CD4-positive, alpha-beta T cell treated with Interleukin-15 for 1 hour (primary cell): ENCODE measurements at regions not wholly inside any gene's neighbourhood (a gene's known extent, or its start where the extent isn't known, plus 50 kb on each side); places are given as distances from the start of the nearest gene placed in this dataset.
"Not testable (repeated sequence)": the region's sequence is repeated elsewhere in the genome, so short reads cannot be mapped to it uniquely, and the experiment has no call there.

ENCODE experiments used
- DNase-seq: peaks from one replicate; pipeline ENCODE4 v3.0.0-alpha.2; 2020

GRCh38 chr20:1825507-1825906, 69.7 kb upstream of the SIRPA start:
- DNase-seq: no peak

GRCh38 chr20:1824834-1825233, 70.4 kb upstream of the SIRPA start:
- no peak for DNase-seq

DNA sequence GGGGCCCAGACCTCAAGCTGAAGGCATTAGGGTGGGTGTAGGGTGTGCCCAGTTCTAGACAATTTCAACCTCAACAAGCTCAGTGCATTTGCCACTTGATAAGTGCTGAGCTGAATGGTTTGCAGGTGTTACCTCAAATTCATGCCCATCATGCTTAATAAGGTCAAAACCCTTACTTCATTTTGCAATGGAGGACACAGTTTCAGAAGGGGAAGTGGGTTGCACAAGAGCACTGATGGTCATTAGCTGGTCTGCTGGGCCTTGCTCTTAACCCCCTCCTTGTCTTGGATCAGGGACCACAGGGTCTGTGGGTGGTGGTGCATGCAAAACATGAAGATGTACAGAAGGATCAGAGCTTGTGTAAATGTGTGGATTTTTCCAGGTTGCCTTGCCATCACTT, 71.0 kb upstream of the SIRPA start:
- DNase-seq: no peak

DNA sequence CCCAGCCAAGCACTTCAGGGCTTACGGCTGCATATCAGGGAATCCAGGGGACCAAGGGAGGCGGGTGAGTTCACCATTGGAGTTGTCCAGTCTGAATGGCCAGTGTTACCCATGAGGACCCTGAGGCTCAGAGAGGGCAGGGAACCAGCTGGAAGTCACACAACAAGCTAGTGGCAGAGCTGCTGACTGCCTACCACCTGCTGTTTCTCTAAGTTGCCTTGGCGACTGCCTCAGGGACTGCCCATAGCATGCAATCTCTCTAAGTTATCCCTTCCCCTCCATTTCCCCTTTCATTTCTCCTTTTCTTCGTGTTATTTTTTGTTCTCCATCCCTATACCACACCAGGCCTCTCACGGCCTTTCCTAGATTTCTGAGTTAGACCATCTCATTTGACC, 71.8 kb upstream of the SIRPA start:
- DNase-seq: peak; percentile 31

DNA sequence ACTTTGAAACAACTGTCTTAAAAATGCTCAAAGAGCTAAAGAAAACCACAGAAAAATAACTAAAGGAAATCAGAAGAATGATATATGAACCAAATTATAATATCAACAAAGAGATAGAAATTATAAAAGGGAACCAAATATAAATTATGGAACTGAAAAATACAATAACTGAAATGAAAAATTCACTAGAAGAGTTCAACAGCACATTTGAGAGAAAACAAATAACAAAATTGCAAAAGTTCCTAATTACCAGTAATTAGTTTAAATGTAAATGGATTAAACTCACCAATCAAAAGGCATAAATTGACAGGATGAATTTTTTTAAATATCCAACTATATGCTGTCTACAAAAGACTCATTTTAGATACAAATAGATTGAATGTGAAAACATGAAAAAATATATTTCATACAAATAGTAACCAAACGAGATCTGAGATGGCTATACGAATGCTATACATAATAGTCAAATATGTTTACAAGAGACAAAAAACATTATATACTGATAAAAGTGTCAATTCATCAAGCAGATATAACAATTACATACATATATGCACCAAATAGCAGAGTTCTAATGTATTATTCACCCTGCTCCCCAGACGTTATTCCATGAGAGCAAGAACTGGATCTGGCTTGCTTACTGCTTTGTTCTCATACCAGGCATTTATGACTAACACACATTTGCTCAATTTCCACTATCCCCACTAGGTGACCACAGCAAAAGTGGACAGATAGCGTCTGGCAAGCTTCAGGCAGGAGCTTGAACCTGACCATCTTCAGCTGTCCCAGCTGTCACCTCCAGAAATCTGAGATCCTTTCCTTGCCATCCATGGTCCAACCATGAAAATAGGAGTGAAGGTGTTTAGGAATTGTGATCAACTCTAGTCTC, 72.4 kb upstream of the SIRPA start:
- no peak for DNase-seq

- peak; percentile 75 for DNase-seq
These were observed 74.8 kb upstream of the SIRPA start for GRCh38 chr20:1820138-1821079.

- peak; percentile 30 for DNase-seq
These were observed 75.7 kb upstream of the SIRPA start for GRCh38 chr20:1819311-1820137.

DNA sequence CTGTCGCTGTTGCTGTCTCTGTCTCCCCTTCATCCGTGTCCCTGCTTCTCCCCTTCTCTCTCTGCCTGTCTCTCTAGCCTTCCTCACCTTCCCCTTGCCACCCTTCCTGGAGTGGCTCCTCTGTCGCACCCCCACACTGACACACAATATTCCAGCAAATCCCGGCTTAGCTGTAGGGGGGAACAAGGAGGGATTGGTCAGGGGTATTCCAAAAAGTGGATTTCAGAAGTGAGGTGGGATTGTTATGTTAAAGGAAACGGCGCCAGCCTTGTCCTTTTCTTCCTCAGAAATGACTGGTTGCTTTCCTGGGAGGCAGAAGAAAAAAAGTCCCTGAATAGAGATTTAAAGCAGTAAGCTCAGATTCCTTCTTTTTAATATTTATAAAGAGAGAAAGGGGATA, 76.3 kb upstream of the SIRPA start:
- no peak for DNase-seq

DNA sequence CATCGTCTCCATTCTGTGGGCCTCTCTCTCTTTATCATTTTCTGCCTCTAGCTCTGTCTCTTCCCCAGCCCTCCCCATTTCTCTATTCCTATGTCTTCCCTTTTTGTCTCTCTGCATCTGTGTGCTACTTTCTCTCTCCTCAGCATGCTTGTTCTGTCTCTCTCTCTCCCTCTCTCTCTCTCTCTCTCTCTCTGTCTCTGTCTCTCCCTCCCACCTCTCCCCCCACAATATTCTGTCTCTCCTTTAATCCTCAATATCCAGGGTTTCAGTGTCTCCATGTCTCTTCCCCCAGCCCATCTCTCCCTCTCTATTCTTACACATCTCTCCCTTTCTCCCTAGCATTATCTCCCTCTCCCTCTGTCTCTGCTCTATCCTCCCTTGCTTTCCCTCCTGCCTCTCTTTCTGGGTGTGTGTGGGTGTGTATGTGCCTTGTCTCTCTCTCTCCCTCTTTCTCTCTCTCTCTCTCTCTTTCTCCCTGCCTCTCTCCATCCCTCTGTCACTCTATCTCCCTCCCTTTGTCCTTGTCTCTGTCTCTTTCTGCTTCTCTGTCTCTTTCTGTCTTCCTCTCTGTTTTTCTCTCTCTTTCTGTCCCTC, 76.9 kb upstream of the SIRPA start:
- no peak for DNase-seq

DNA sequence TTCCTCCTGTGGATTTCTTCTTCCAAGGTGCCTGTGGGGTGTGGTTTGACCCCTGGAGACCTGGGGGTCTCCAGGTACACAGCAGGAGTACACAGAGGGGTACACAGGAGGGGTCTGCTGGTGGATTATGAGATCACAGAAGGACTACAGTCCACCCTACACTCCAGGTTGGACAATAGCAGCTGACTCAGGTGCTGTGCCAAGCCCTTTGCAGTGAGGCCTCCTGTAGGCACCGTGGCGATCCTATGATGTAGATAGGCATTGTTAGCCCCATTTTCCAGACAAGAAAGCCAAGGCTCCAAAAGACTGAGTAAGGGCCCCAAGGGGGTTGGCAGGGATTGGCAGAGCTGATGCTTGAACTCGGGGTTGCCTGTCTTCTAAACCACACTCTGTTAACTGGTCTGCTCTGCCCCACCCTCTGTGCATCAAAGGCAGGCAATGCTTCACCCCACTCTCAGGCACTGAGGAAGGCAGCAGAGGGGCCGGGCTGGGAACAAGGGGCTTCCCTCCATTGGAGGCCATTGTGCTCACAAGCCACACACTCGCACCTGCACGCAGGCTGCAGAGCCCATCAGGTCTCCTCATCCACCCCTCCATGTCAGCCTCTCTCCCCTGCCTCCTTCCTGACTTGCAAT, 77.5 kb upstream of the SIRPA start:
- DNase-seq: no peak

DNA sequence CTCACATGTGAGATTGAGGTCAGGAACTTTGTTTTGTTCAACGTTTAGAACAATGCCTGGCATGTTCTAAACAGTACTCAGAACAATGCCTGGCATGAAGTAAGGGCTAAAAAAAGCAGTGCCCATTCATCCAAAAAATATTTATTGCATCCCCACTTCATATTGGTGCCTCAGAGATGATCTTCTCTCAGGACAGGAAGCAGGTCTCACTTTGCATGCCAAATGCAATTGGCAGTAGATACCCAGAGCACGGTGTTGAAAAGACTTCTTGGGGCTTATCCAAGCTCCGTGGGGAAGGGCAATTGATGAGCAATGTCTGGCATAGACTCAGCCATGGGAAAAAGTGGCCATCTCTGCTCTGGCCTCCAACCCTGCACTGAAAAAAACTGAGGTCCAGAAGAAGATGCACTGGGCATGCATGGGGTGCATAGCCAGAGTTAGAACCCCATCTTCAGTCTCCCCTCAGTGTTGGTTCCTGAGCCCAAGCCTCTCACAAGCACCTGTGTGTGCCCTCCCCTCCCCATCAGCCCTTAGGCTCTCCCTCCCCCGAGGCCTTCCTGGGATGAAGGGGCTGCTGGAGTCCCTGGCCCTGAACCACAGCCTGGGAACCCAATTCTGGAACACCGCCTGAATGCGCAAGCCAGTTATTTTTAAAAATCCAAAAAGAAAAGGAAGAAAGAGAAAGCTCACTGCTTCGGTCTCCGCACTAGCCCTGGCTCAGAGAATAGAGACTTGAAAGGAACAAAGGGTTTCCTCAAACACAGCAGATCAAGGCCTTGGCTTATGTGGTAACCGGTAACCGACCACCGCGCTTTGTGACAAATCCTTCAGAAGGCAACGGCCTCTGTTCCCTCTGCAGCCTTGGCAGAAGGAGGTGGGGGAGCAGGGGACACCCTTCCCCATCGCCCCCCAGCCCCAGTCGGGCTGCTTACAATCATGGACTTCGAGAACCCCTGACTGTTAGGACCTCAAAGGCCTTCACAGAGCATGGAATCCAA, 78.5 kb upstream of the SIRPA start:
- DNase-seq: no peak

GRCh38 chr20:1815502-1816085, 79.6 kb upstream of the SIRPA start:
- no peak for DNase-seq

GRCh38 chr20:1814861-1815260, 80.3 kb upstream of the SIRPA start:
- not testable (repeated sequence) for DNase-seq

DNA sequence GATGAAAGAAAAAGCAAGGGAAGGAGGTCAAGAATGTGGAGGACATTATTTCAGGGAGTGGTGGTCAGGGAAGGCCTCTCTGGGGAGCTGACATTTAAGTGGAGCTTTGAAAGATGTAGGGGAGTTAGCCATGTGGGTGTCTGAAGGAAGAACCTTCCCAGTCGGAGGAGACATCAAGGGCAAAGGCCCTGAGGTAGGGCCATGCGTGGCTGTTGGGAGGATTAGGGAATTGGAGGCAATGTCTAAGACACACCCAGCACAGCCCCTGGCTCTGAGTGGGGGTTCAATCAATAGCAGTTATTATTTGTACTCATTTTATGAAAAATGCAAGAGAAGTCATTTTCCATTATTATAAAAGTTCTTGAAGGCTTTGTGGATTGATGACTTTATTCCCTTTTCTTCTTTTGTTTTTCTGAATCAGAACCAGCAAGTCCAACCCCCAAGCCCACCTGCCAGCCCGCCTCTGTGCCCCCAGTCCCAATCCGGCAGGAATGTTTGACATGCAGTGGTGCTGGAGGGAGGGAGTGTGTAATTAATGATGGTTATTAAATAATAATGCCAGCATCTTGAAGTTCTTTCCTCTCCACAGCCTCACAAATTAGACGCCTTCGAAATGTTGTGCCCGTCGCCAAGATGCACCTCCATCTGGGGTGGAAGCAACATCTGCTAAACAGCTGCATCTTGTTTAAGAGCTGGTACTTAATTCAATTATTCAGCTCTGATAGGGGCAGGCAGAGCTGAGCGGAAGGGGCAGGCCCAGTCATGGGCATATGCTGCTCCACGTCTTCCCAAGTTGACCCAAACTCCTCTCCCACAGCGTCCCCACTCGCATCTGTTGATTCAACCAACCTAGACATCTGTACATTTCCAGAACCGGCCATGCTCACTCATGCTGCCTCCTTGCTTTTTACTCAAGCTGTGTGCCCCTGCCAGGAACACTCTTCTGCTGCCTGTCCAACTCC, 81.3 kb upstream of the SIRPA start:
- no peak for DNase-seq

GRCh38 chr20:1813101-1813529, 82.1 kb upstream of the SIRPA start:
- DNase-seq: no peak

- no peak for DNase-seq
These were observed 83.3 kb upstream of the SIRPA start for GRCh38 chr20:1811621-1812498.

DNA sequence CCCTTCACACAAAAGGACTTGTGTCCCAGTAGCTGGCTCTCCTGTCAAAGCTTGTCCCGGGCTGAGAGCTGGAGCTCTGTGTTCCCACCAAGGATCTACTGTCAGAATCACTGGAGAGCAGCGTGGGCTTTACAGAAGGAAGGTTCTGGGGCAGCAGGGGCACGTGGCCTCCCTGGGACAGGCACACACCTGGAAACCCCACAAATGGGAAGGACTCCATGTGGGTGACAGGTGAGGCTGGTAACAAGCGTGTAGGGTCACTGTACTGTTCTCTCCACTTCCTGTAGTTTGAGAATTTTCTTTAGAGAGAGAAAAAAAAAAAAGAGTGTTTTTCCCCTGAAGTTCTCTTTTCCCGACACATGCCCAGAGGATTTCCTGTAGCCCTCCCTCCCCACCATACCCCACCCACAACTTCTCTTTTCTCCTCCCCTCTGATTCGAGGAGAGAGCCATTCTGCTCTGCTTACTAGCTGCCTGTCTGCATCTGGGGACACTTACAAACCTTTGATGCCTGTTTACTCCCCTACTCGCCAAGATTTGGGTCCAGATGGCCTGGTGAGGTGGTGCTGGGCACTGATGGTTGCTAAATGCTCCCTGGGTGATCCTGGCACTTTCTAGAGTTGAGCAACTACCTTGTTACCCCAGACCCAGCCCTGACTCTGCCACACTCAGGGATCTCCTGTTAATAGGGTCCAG, 84.1 kb upstream of the SIRPA start:
- DNase-seq: peak; percentile 34
